HPDE6-E6E7 (cell line): ENCODE measurements at regions not wholly inside any gene's neighbourhood (a gene's known extent, or its start where the extent isn't known, plus 50 kb on each side); places are given as distances from the start of the nearest gene placed in this dataset.
"Not testable (repeated sequence)": the region's sequence is repeated elsewhere in the genome, so short reads cannot be mapped to it uniquely, and the experiment has no call there.

Source experiments
- DNase-seq: peaks from one replicate; pipeline ENCODE4 v3.0.0; 2011; ENCODE audit warnings: missing footprints; ENCODE audit errors: extremely low spot score

DNA sequence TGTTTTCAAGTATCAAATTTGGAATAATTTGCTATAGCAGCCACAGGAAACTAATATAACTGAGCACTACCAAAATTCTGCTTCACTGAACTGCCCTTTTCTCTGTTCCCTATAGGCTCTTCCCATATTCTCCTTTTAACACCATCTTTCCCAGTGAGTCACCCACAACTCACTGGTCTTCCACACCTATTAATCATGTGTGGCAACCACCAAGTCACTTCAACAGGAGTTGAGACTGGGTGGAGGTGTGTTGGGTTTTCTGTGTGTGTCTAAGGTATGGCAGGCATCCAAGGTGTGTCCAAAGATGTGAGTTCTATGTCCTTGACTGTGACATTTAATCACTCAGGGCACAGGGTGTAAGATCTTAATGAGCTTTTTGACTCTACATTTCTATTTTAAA, 610.0 kb upstream of the CDH11 start:
- DNase-seq = no peak

DNA sequence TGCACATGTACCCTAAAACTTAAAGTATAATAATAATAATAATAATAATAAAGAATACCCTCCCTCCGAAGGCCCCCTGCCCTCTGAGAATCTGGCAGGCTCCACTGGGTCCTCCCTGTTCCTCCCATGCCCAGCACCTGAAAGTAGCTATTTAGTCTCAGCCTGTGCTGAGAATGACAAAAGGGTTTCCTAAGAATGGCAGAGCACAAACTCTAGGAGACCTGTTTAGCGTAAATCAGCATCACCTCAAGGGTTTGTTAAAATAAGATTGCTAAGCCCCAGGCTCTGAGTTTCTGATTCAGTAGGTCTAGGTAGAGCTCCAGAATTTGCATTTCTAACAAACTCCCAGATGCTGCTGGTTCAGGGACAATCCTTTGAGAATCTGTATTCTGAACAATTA, 606.8 kb upstream of the CDH11 start:
- no peak for DNase-seq

DNA sequence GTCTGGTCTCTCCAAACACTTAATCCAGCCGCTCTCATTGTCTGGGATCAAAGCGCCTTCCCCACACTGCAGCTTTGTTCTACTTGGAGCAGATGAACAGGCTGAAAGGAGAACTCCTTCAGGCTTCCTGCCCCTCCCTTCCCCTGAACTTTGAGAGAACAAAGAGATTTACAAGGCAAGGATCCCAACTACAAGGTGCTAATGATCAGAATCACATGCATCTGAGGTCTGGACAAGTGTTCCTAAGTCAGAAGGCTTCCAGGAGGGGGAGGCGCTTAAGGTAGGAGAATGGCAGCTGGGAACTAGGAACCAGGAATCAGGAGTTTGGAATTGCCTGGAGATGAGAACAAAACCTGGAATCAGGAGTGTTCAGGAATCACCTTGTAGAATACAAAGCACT, 606.3 kb upstream of the CDH11 start:
- no peak for DNase-seq

DNA sequence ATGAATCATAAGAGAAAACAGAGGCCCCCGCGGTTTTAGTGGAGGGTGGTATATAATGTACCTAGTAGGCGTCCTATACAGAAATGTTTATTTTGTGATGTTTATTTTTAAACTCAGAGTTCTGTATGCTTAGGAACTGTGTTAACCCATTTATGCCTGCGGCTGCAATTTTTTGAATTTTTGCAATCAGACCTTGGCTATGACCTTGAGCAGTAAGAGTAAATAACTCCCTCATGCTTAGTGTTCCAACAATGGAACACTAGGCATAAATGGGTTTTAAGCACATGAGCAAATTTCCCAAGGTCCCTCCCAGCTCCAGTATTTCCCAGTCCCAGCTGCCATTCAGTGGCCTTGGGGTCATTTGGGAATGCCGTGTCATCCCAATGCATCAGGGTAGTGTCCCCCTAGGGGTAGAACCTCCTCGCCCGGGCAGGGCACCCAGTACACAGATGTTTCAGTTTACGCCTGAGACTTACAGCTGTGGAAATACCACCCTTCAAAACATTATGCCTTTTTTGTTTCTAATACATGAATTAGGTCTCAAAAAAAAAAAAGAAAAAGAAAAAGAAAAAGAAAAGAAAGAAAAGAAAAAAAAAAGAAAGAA, 605.8 kb upstream of the CDH11 start:
- DNase-seq = no peak

- no peak for DNase-seq
Observed at GRCh38 chr16:65725156-65725845, 603.4 kb upstream of the CDH11 start.

DNA sequence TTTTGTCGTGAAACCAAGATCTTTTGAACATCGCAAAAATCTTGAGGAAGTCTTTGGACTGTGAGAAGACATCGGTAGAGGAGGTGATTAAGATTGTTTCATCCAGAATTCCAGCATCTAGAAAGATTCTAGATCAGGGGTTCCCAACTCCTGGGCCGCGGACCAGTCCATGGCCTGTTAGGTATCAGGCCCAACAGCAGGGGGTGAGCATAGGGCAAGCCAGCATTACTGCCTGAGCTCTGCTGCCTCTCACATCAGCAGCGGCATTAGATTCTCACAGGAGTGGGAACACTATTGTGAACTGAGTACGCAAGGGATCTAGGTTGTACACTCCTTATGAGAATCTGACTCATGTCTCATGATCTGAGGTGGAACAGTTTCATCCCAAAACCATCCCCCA, 600.6 kb upstream of the CDH11 start:
- DNase-seq = no peak

GRCh38 chr16:65717846-65718245, 596.0 kb upstream of the CDH11 start:
- no peak for DNase-seq

- no peak for DNase-seq
Observed at GRCh38 chr16:65716737-65717700, 595.2 kb upstream of the CDH11 start.

GRCh38 chr16:65713181-65713808, 591.4 kb upstream of the CDH11 start:
- DNase-seq = no peak

- no peak for DNase-seq
Observed at GRCh38 chr16:65710107-65710506, 588.2 kb upstream of the CDH11 start.

DNA sequence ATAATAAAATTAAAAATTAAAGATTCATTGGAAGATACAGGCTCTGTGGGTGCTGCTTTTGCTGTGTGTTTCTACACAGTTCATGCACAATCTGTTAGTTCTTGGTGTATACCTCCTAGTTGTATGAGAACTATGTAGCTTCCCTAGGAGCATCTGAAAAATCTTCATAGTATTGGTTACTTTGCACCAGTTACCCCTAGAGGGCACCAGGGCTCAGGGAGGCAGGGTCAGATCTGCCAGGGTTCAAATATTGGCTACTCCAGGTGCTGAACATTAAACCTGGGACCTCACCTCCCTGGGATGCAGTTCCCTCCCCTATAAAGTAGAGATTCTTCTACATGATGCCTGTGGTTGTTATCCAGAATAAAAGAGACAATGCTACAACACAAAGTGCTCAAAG, 583.0 kb upstream of the CDH11 start:
- DNase-seq = no peak

GRCh38 chr16:65702707-65703402, 581.0 kb upstream of the CDH11 start:
- no peak for DNase-seq

DNA sequence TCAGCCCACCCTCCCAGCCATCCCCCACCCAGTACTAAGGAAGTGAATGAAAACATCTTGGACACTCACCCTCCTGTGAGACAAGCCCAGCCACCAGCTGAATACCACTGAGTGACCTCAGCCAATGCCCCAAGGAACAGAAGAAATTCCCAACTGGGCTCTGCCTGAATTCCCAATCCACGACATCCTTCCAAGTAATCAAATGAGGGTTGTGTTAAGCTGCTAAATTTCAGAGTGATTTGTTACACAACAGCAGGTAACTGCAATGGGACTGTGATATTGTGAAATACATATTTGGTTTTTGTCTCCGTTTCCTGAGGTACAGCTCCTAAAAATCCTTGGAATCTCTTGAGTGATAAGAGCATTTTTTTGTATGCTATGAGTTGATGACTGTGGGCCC, 578.7 kb upstream of the CDH11 start:
- DNase-seq = no peak

GRCh38 chr16:65698791-65699321, 577.0 kb upstream of the CDH11 start:
- no peak for DNase-seq

DNA sequence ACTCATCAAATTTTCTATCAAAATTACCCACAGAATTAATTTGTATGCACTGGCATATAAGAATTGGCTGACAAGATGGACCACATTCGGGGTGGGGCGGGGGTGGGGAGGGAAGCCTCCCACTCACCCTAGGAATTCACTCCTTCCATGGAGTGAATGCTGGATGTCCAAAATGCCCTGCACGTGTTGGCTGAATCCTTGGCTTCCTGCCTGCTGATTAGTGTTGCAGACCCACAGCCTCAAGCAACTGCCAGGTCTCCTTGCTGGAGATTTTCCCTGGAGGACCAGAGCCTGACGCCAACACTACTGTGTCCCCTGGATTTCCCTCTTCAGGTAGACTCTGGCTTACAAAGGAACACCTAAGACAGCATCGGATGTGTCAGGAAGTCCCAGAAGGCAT, 575.7 kb upstream of the CDH11 start:
- no peak for DNase-seq

DNA sequence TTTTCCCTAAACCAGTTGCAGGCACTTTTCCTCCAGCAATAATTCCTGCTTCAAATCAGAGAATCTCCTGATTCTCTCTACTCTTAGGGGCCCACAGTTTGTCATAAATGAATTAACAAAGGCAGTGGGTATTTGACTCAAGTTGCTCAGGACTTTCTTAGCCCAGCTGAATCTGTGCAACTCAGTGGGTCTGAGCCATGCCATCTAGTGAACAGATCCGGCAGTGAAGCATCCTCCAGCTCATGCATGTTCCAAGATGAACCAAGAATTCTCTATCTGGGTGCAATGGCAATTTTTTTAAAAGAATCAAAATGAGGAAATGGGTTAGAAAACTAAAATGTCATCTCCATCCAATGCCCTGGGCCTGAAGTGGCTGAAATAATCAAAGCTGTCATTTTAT, 575.2 kb upstream of the CDH11 start:
- DNase-seq = no peak

DNA sequence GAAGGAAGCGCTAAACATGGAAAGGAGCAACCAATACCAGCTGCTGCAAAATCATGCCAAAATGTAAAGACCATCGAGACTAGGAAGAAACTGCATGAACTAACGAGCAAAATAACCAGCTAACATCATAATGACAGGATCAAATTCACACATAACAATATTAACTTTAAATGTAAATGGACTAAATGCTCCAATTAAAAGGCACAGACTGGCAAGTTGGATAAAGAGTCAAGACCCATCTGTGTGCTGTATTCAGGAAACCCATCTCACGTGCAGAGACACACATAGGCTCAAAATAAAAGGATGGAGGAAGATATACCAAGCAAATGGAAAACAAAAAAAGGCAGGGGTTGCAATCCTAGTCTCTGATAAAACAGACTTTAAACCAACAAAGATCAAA, 570.0 kb upstream of the CDH11 start:
- not testable (repeated sequence) for DNase-seq

DNA sequence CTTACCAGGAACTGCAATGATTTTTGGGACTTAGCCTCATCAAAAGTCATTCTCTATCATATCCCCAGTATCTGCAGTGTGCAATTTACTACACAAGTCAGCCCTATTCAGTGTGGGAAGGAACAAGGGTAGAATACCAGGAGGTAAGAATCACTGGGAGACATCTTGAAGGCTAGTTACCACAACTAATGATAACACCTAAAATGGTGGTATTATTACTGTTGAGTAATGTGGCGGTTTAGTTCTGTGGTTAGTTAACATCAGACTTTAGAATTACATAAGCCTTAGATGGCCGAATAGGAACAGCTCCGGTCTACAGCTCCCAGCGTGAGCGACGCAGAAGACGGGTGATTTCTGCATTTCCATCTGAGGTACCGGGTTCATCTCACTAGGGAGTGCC, 567.9 kb upstream of the CDH11 start:
- no peak for DNase-seq

DNA sequence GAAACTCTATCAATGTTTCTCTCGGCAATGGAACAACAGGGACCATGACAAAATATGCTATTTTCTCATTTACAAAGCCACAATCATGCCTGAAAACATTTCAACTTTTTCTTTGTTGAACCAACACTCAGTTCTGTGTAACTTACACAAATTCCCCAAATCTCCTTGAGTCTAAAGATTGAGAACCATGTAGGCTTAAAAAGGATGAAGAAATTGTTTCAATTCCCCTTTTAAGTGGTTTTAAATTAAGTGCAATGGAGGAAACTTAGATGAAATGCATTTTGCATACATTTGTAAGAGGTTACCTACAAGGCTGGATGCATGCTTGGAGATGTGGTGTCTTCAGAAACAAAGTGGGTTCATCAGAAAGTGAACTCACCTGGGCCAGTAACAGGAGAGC, 566.4 kb upstream of the CDH11 start:
- DNase-seq = no peak

- no peak for DNase-seq
Observed at GRCh38 chr16:65684230-65684629, 562.4 kb upstream of the CDH11 start.

GRCh38 chr16:65681406-65681805, 559.5 kb upstream of the CDH11 start:
- no peak for DNase-seq
